ENCODE measurements at regions not wholly inside any gene's neighbourhood (a gene's known extent, or its start where the extent isn't known, plus 50 kb on each side); places are given as distances from the start of the nearest gene placed in this dataset.

DNA sequence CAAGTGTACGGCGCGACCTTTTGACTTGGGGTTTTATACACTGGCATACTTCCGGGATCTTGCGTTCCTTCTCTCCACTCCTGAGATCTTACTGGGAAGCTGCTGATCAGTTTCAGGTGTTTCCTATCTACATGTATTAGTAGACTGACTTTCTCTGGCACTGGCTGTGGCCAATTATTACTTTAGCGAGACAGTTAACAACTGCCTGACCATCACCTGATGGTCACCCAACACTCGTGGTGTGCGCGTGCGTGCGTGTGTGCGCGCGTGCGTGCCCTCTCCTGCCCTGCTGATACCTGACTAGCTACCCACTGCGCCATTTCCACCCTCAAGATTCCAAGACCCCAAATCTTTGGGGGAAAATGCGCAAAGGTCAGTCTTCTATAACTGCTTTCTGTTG is 249.9 kb downstream of the AEBP2 start:
- Mint-ChIP-seq H3K9me3 (peaks cover 0 to 14% (median 2%) of the 10 kb centered on the region in 7 donors), H3K27ac (no peak overlapping the region), H3K4me3 (no peak overlapping the region), H3K4me1 (no peaks in the 10 kb centered on the region), H3K36me3 (no peaks in the 10 kb centered on the region), H3K27me3 (no peaks in the 10 kb centered on the region)
- no peak for ATAC-seq (ENCODE audit: low read depth in 2 of 2)
- no peak for DNase-seq

DNA sequence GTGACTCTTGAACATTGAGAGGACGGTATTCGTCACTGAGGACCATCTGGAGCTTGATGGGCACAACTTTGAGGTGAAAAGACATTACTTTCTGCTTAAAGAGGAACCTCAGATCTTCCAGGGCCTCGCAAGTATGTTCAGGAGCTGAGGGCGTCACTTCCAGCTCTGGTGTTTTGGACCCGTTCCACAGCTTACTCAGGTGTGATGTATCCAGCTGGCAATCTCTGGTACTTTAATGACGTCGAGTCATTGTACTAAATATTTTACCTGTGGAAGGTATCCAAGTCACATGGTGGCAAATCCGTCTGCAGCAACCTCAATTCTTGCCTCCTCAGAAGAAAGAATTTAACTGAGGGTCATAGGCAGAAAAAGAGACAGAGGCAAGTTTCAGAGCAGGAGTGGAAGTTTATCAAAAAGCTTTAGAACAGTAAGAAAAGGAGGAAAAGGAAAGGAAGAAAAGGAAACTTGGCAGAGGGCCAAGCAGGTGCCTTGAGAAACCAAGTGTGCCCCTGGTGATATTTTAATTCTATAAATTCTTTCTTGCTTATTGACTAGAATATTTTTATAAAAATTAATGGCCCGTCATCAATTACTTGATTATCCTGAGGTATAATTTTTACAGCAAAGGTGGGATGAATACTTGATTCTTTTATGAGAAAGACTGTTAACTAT is 250.6 kb downstream of the AEBP2 start:
- Mint-ChIP-seq H3K4me3 (no peak overlapping the region), H3K9me3 (peaks cover 0 to 14% (median 3%) of the 10 kb centered on the region in 7 donors), H3K27me3 (no peaks in the 10 kb centered on the region), H3K27ac (no peak overlapping the region), H3K36me3 (no peaks in the 10 kb centered on the region), H3K4me1 (no peaks in the 10 kb centered on the region)
- DNase-seq (no peak), ATAC-seq (ENCODE audit: low read depth in 2 of 2) (no peak)

DNA sequence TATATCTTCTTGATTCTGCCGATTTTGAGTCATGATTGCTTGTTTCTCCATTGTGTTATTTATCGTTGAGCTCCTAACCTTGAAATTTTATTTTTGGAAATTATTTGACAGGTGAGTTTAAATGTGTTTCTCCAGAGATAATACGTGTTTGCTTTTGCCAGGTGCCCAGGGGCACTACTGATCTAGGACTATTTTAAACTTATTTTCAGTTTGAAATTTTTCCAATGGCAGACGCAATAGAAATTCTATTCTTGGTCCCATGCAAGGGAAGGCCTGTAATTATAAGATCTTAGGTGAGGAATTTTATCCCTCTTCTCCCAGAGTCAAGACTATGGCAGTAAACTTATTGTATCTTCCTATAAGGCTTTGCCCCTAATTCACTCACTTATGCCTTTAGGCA is 252.8 kb downstream of the AEBP2 start:
- Mint-ChIP-seq H3K27me3 (no peaks in the 10 kb centered on the region), H3K4me1 (no peaks in the 10 kb centered on the region), H3K27ac (no peak overlapping the region), H3K36me3 (no peaks in the 10 kb centered on the region), H3K9me3 (peaks cover 0 to 14% (median 4%) of the 10 kb centered on the region in 7 donors), H3K4me3 (no peak overlapping the region)
- DNase-seq (no peak), ATAC-seq (ENCODE audit: low read depth in 2 of 2) (no peak)

DNA sequence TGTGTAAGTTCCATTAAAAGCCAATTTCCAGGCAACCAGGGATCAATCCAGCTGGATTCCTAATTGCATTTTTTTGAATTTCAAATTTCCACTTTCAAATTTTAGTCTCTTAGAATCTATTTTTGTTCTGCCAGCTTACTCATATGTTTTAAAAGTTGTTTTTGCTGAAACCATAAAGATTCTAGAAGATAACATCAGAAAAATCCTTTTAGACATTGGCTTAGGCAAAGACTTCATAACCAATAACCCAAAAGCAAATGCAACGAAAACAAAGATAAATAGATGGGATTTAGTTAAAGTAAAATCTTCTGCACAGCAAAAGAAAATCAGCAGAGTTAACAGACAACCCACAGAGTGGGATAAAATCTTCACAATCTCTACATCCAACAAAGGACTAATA is 253.3 kb downstream of the AEBP2 start:
- peaks cover 0 to 14% (median 4%) of the 10 kb centered on the region in 7 donors for H3K9me3 Mint-ChIP-seq
- no peaks in the 10 kb centered on the region for H3K27me3 Mint-ChIP-seq
- no peaks in the 10 kb centered on the region for H3K4me1 Mint-ChIP-seq
- ATAC-seq (ENCODE audit: low read depth in 2 of 2) (no peak), DNase-seq (no peak)
- no peaks in the 10 kb centered on the region for H3K36me3 Mint-ChIP-seq
- no peak overlapping the region for H3K27ac Mint-ChIP-seq
- no peak overlapping the region for H3K4me3 Mint-ChIP-seq

DNA sequence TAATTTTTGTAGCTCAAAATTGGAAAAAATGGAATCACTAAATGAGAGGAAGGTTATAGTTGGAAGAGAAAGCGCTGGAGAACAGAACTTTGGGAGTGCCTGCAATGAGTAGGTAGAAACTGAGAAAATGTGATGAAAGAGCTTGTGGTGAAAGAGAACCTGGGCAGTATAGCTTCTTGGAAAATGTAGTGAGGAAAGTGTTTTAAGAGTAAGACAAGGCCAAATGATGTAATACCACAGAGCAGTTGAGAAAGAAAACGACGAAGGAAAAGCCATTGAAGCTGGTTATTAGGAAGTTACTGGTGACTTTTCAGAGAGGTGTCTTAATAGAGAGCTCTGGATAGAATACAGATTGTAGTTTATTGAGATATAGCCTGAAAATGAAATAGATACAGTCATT is 255.3 kb downstream of the AEBP2 start:
- Mint-ChIP-seq H3K27ac (no peak overlapping the region), H3K36me3 (no peaks in the 10 kb centered on the region), H3K9me3 (peaks cover 0 to 14% (median 4%) of the 10 kb centered on the region in 7 donors), H3K4me3 (no peak overlapping the region), H3K27me3 (no peaks in the 10 kb centered on the region), H3K4me1 (no peaks in the 10 kb centered on the region)
- DNase-seq (no peak), ATAC-seq (ENCODE audit: low read depth in 2 of 2) (no peak)

DNA sequence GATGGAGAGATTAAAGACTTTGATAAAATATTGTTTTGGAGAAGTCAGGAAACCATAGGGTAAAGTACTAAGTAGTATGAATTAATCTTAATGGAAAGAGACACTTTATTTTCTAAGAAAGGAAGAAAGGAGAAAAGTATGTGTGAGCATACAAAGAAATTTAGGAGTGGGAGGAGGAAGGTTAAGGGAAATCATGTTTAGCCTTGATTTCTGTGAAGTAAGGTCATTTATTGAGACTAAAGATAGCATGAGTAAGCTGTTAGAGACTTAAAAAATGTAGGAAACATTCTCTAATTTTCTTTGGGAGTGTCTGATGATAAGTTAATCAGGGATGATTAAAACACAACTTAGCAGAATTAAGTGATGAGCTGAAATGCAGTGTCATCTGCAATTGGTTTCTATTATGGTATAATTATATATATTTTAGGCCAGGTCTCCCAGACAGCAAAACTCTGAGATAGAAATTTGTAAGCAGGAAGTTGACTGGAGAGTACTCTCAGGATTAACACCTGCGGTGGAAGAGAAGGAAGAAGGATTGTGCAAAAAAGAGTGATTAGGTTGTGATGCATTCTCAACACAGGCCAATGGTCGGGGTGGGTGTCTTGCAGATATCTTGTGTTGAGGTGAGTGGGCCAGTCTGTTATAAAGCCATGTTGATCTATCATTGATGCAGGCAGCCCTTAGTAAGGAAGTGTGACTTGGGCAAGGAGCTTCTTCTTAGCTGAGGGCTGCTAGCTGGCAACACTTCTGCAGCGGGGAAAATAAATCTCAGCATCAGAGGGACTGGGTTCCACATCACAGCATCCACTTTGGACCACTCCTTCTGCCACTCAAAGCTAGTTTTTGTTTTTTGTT is 256.2 kb downstream of the AEBP2 start:
- no peaks in the 10 kb centered on the region for H3K36me3 Mint-ChIP-seq
- no peaks in the 10 kb centered on the region for H3K27me3 Mint-ChIP-seq
- no peak overlapping the region for H3K4me3 Mint-ChIP-seq
- H3K4me1 Mint-ChIP-seq, result no peaks in the 10 kb centered on the region
- DNase-seq (no peak), ATAC-seq (ENCODE audit: low read depth in 2 of 2) (no peak)
- no peak overlapping the region for H3K27ac Mint-ChIP-seq
- H3K9me3 Mint-ChIP-seq, result peaks cover 0 to 14% (median 7%) of the 10 kb centered on the region in 7 donors

DNA sequence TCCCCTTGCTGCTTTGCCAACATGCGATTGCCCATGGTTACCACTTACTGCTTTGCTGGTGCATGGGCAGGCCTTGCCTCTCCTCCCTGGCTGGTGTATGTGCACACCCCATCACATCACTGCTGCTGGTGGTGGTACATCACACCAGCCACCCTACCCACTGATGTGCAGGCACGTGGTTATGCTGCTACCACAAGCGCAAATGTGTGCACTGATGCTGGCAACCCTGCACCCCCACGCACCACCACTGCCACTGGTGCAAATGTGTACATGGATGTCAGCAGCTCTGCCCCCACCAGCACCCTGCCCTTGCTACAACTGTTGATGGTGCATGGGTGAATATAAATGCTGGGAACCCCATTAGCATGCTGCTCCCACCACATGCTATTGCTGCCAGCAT is 261.7 kb downstream of the AEBP2 start:
- H3K4me3 Mint-ChIP-seq, result no peak overlapping the region
- no peak overlapping the region for H3K27ac Mint-ChIP-seq
- H3K4me1 Mint-ChIP-seq, result no peaks in the 10 kb centered on the region
- no peaks in the 10 kb centered on the region for H3K27me3 Mint-ChIP-seq
- no peak for DNase-seq
- peaks cover 8 to 11% of the 10 kb centered on the region in 2 donors for H3K36me3 Mint-ChIP-seq
- H3K9me3 Mint-ChIP-seq, result peaks cover 11 to 44% (median 37%) of the 10 kb centered on the region in 7 donors
- no peak for ATAC-seq (ENCODE audit: low read depth in 2 of 2)

DNA sequence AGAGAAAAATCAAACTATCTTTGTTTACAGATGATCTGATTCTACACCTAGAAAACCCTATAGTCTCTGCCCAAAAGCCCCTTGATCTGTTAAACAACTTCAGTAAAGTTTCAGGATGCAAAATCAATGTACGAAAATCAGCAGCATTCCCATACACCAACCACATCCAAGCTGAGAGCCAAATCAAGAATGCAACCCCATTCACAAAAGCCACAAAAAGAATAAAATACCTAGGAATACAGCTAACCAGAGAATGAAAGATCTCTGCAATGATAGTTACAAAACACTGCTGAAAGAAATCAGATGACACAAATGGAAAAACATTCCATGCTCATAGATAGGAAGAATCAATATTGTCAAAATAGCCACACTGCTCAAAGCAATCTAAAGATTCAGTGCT is 265.7 kb downstream of the AEBP2 start:
- H3K36me3 Mint-ChIP-seq, result peaks cover 8 to 11% of the 10 kb centered on the region in 2 donors
- H3K4me1 Mint-ChIP-seq, result no peaks in the 10 kb centered on the region
- peaks cover 10 to 83% (median 54%) of the 10 kb centered on the region in 7 donors for H3K9me3 Mint-ChIP-seq
- no peaks in the 10 kb centered on the region for H3K27me3 Mint-ChIP-seq
- H3K27ac Mint-ChIP-seq, result no peak overlapping the region
- DNase-seq, result no peak
- H3K4me3 Mint-ChIP-seq, result no peak overlapping the region
- ATAC-seq (ENCODE audit: low read depth in 2 of 2), result no peak

DNA sequence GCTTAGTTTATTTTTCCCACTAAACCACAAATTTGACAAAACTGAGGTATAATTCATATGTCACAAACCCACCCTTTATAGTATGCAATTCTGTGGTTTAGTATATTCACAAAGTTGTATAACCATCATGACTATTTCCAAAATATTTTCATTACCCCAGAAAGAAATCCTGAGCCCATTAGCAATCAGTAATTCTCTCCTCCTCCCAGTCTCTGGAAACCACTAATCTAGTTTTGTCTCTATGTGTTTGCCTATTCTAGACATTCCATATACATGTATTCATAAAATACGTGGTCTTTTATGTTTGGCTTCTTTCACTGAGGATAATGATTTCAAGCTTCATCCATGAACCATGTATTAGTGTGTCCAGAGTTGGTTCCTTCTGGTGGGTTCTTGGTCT is 267.6 kb downstream of the AEBP2 start:
- peaks cover 8 to 11% of the 10 kb centered on the region in 2 donors for H3K36me3 Mint-ChIP-seq
- no peak for DNase-seq
- H3K27me3 Mint-ChIP-seq, result no peaks in the 10 kb centered on the region
- H3K27ac Mint-ChIP-seq, result no peak overlapping the region
- no peaks in the 10 kb centered on the region for H3K4me1 Mint-ChIP-seq
- no peak for ATAC-seq (ENCODE audit: low read depth in 2 of 2)
- H3K9me3 Mint-ChIP-seq, result peaks cover 12 to 78% (median 52%) of the 10 kb centered on the region in 7 donors
- H3K4me3 Mint-ChIP-seq, result no peak overlapping the region

DNA sequence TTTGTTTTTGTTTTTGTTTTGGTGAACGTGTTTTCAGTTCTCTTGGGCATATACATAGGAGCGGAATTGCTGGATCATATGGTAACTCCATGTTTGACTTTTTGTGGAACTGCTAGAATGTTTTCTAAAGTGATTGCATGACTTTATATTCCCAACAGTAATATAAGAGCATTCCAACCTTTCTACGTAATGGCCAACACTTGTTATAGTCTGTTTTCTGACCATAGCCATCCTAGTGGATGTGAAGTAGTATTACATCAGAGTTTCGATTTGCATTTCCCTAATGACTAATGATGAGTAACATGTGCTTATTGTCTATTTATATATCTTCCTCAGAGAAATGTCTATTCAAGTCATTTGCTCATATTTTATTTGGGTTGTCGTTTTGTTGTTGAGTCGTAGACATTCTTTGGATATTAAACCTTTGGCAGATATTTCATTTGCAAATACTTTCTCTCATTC is 268.7 kb downstream of the AEBP2 start:
- H3K36me3 Mint-ChIP-seq, result peaks cover 8 to 11% of the 10 kb centered on the region in 2 donors
- no peak for DNase-seq
- H3K27me3 Mint-ChIP-seq, result no peaks in the 10 kb centered on the region
- ATAC-seq (ENCODE audit: low read depth in 2 of 2), result no peak
- H3K4me3 Mint-ChIP-seq, result no peak overlapping the region
- no peak overlapping the region for H3K27ac Mint-ChIP-seq
- no peaks in the 10 kb centered on the region for H3K4me1 Mint-ChIP-seq
- peaks cover 8 to 69% (median 46%) of the 10 kb centered on the region in 7 donors for H3K9me3 Mint-ChIP-seq

DNA sequence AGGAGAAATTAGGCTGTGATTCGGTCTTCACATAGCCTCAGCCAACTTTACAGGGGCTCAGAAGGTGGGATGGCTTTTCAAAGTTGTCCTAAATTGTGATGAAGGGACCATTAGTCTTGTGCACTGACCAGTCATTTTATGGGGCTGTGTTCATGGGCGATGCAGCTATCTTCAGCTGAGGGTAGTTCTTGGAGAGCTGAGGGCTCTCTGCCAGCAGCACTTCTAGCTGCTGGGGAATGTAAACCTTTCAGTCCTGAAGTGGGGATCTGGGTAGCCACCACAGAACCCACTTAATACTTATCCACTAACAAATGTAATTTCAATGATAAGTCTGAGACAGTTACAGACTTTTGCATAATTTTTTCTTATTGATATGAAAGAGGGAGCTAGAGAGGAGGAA is 270.6 kb downstream of the AEBP2 start:
- Mint-ChIP-seq H3K27me3 (no peaks in the 10 kb centered on the region), H3K4me1 (no peaks in the 10 kb centered on the region), H3K4me3 (no peak overlapping the region), H3K36me3 (peaks cover 0 to under 1% of the 10 kb centered on the region in 2 donors), H3K9me3 (peaks cover 7 to 55% (median 34%) of the 10 kb centered on the region in 7 donors), H3K27ac (no peak overlapping the region)
- DNase-seq (no peak), ATAC-seq (ENCODE audit: low read depth in 2 of 2) (no peak)

DNA sequence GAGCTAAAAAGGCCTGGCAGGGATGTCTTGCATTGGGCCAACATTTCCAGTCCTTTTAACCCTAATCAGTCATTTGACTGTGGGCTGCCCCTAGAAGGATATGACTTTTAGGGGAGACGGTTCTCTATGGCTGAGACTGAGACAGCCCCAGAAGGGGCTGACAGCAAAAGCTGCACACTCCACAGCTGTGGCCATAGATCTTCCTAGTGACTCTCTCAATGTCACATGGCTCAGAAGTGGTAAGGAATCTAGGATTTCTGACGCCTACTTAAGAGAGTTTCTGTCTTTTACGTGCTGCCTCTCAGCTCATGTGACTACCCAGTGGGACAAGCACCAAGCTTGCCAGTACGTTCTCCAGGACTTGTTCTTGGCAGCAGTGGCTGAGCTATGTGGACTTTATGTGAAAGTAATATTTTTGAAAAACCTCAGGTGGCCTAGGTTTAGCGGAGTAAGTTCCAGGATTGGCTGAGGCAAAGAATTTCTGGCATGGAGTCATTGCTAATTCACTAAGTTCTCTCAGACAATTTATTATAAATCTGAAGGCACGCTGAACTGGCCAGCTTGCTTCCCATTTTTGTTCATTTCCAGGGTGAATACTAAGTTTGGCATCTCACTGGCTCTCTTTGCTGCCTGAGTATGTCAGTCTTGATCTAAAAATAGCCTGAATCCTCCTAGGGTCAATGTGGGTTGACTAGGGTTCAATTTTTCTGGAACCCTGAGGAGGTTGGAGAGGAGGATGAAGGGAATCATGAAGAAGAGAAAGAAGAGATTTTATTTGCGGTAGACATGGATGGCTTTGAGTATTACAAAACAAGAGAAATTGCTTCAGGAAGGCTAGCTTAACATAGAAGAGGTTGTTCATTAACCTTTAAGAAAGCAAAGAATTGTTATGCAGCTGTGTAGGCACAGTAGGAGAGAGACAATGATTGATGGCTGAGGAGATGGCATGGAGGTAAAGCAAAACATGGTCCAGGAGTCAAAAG is 271.8 kb downstream of the AEBP2 start:
- Mint-ChIP-seq H3K9me3 (peaks cover 7 to 45% (median 24%) of the 10 kb centered on the region in 7 donors), H3K27me3 (no peaks in the 10 kb centered on the region), H3K4me3 (no peak overlapping the region), H3K36me3 (no peaks in the 10 kb centered on the region), H3K27ac (no peak overlapping the region), H3K4me1 (no peaks in the 10 kb centered on the region)
- ATAC-seq (ENCODE audit: low read depth in 2 of 2) (no peak), DNase-seq (no peak)

DNA sequence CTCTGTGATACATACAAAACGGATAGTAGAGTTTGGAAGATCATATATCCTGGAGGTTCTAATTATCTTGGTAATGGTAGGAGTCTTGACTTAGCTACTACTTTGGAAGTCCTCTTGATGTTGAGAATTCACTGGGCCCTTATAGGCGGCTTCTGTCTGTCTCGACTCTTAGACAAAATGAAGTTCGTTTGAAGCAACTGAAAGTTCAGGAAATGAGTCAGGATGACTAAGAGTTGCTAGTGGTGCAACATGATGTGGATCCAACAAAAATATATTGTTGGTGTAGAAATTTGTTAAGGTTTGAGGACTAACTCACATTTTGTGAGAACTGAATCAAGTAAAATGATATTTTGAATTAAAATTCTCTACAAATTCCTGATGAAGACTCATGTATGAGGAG is 272.7 kb downstream of the AEBP2 start:
- DNase-seq, result no peak
- ATAC-seq (ENCODE audit: low read depth in 2 of 2), result no peak
- Mint-ChIP-seq H3K4me3 (no peak overlapping the region), H3K27ac (no peak overlapping the region), H3K9me3 (peaks cover 4 to 35% (median 19%) of the 10 kb centered on the region in 7 donors), H3K36me3 (no peaks in the 10 kb centered on the region), H3K27me3 (no peaks in the 10 kb centered on the region), H3K4me1 (no peaks in the 10 kb centered on the region)
